Neural progenitor cell (in vitro differentiated cells): ENCODE measurements at regions not wholly inside any gene's neighbourhood (a gene's known extent, or its start where the extent isn't known, plus 50 kb on each side); places are given as distances from the start of the nearest gene placed in this dataset.
"Not testable (repeated sequence)": the region's sequence is repeated elsewhere in the genome, so short reads cannot be mapped to it uniquely, and the experiment has no call there.

Experiments used
- DNase-seq: peaks from one replicate; pipeline ENCODE4 v3.0.0-alpha.2; 2016; ENCODE audit warnings: low spot score
- H2AFZ ChIP-seq: fragments of 200-600 bp; sonication (generic); replicated peaks from 2 replicates; pipeline ENCODE4 v1.6.1; 2016; ENCODE audit warnings: antibody characterized with exemption
- H3F3A ChIP-seq: fragments of 200-600 bp; sonication (generic); 2 replicates; pipeline ENCODE4 v1.6.1; 2016; ENCODE audit warnings: antibody characterized with exemption, low read depth
- H3K27ac ChIP-seq: fragments of 200-600 bp; sonication (generic); 2 replicates; pipeline ENCODE4 v1.5.1; 2016; ENCODE audit warnings: mild to moderate bottlenecking
- H3K27me3 ChIP-seq: fragments of 200-600 bp; sonication (generic); 2 replicates; pipeline ENCODE4 v1.6.1; 2016; ENCODE audit warnings: mild to moderate bottlenecking, moderate library complexity
- H3K36me3 ChIP-seq: fragments of 200-600 bp; sonication (generic); 2 replicates; pipeline ENCODE4 v1.5.1; 2016
- H3K4me1 ChIP-seq: fragments of 200-600 bp; sonication (generic); 2 replicates; pipeline ENCODE4 v1.6.1; 2016; ENCODE audit warnings: mixed run types
- H3K4me2 ChIP-seq: fragments of 200-600 bp; sonication (generic); 2 replicates; pipeline ENCODE4 v1.6.1; 2016
- H3K4me3 ChIP-seq: fragments of 200-600 bp; sonication (generic); 2 replicates; pipeline ENCODE4 v1.5.1; 2016
- H3K79me2 ChIP-seq: fragments of 200-600 bp; sonication (generic); 2 replicates; pipeline ENCODE4 v1.6.1; 2016; ENCODE audit warnings: low read depth
- H3K9ac ChIP-seq: fragments of 200-600 bp; sonication (generic); 2 replicates; pipeline ENCODE4 v1.6.1; 2016
- H3K9me3 ChIP-seq: fragments of 200-600 bp; sonication (generic); 2 replicates; pipeline ENCODE4 v1.5.1; 2016; ENCODE audit warnings: low read depth
- H4K20me1 ChIP-seq: fragments of 200-600 bp; sonication (generic); 2 replicates; pipeline ENCODE4 v1.6.1; 2016; ENCODE audit warnings: low read depth
- H3K27ac Mint-ChIP-seq: 3 replicates; pipeline ENCODE4 v1.8.0; 2021; ENCODE audit warnings: mixed read lengths
- H3K27me3 Mint-ChIP-seq: 2 replicates; pipeline ENCODE4 v1.8.0; 2022; ENCODE audit warnings: low read depth, mild to moderate bottlenecking, inconsistent platforms, moderate library complexity, mixed read lengths; ENCODE audit not compliant: insufficient read depth
- H3K36me3 Mint-ChIP-seq: 3 replicates; pipeline ENCODE4 v1.8.0; 2021; ENCODE audit warnings: mixed read lengths
- H3K4me1 Mint-ChIP-seq: 3 replicates; pipeline ENCODE4 v1.8.0; 2021; ENCODE audit warnings: mixed read lengths
- H3K4me3 Mint-ChIP-seq: 3 replicates; pipeline ENCODE4 v1.8.0; 2021; ENCODE audit warnings: mild to moderate bottlenecking, moderate library complexity, mixed read lengths
- H3K9me3 Mint-ChIP-seq: 3 replicates; pipeline ENCODE4 v1.8.0; 2020; ENCODE audit warnings: mixed read lengths
- CTCF ChIP-seq: fragments of 200-600 bp; sonication (generic); IDR thresholded peaks from 2 replicates; pipeline ENCODE4 v1.5.1; 2017; ENCODE audit warnings: antibody characterized with exemption, mild to moderate bottlenecking
- EZH2 ChIP-seq: fragments of 200-600 bp; sonication (generic); IDR thresholded peaks from 2 replicates; pipeline ENCODE4 v1.6.1; 2017; ENCODE audit warnings: antibody characterized with exemption, mild to moderate bottlenecking, moderate library complexity
- EZH2phosphoT487 ChIP-seq: fragments of 200-600 bp; sonication (generic); IDR thresholded peaks from 2 replicates; pipeline ENCODE4 v1.6.1; 2017; ENCODE audit warnings: antibody characterized with exemption

DNA sequence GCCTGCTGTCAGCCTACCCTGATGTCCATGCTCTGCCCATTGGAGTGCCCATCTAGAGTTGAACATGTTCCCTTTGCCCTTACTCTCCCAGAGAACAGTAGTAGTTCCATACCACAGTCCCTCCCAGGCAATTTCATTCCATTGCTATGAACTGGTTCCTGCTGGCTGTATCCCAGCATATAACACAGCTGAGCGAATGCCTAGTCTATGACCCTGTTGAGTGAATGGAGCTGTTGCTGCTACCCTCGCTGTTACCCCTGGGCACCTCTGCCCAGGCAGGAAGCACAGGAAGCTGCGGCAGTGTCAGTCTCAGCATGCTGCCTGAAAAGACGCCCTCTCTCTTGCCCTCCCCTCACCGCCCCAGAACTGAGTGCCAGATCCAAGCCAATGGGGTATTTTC is 73.3 kb downstream of the SOX3 start:
- H2AFZ ChIP-seq: no peak overlapping the region
- no peak for DNase-seq
- no peaks in the 10 kb centered on the region for H3K9me3 ChIP-seq
- H3K9ac ChIP-seq: no peak overlapping the region
- H4K20me1 ChIP-seq: no peaks in the 10 kb centered on the region
- H3K4me1 Mint-ChIP-seq: peaks cover 20% of the 10 kb centered on the region
- H3K27me3 ChIP-seq: no peaks in the 10 kb centered on the region
- H3K27ac Mint-ChIP-seq: no peak overlapping the region
- no peak overlapping the region for H3K4me3 Mint-ChIP-seq
- H3K4me1 ChIP-seq: no peaks in the 10 kb centered on the region
- no peaks in the 10 kb centered on the region for H3K36me3 Mint-ChIP-seq
- peaks cover 14% of the 10 kb centered on the region for H3K27me3 Mint-ChIP-seq
- H3K9me3 Mint-ChIP-seq: no peaks in the 10 kb centered on the region
- H3F3A ChIP-seq: no peaks in the 10 kb centered on the region
- TF ChIP-seq EZH2 (no peak), CTCF (no peak), EZH2phosphoT487 (no peak)
- no peaks in the 10 kb centered on the region for H3K36me3 ChIP-seq
- H3K79me2 ChIP-seq: no peaks in the 10 kb centered on the region
- H3K4me2 ChIP-seq: no peak overlapping the region
- no peak overlapping the region for H3K27ac ChIP-seq
- H3K4me3 ChIP-seq: no peak overlapping the region

DNA sequence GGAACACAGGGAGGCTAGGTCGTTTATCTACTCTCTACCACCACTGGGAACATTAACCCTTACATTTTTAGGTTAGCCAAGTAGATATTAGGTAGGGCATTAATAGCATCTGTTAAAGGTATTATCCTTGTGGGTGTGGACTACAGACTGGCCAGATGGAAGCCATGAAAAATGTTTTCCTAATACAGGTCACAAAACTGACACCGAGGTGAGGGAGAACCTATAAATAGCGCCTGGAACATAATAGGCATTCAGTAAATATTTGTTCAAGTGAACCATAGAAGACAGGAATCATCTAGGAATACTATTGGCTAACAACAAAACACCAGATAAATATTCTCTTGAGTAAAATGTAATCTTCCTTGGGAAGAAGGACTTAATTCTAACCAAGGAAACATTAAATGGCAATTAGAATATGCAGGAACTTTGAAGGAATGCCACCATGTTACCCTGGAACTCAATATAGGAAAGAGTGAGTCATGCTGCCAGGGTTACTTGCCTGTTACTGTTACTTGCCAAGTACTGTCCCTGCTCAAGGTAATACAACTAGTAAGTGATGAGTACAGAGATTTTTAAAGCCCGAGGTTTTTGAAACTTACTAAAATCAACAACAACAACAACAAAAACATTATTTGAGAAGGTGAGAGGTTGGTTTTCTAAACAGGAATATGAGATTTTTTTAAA is 79.0 kb downstream of the SOX3 start:
- H3K36me3 ChIP-seq: no peaks in the 10 kb centered on the region
- no peaks in the 10 kb centered on the region for H4K20me1 ChIP-seq
- no peaks in the 10 kb centered on the region for H3K9me3 ChIP-seq
- H3K4me3 ChIP-seq: no peak overlapping the region
- no peak overlapping the region for H3K9ac ChIP-seq
- Mint-ChIP-seq H3K36me3 (no peaks in the 10 kb centered on the region), H3K4me1 (no peaks in the 10 kb centered on the region), H3K27ac (no peak overlapping the region), H3K4me3 (no peak overlapping the region), H3K9me3 (no peaks in the 10 kb centered on the region), H3K27me3 (no peaks in the 10 kb centered on the region)
- no peaks in the 10 kb centered on the region for H3K27me3 ChIP-seq
- TF ChIP-seq EZH2: no peak
- no peak for TF ChIP-seq EZH2phosphoT487
- no peak for TF ChIP-seq CTCF
- no peaks in the 10 kb centered on the region for H3K4me1 ChIP-seq
- no peak for DNase-seq
- no peak overlapping the region for H3K27ac ChIP-seq
- H3K79me2 ChIP-seq: no peaks in the 10 kb centered on the region
- H3F3A ChIP-seq: no peaks in the 10 kb centered on the region
- no peak overlapping the region for H3K4me2 ChIP-seq
- H2AFZ ChIP-seq: no peak overlapping the region

GRCh38 chrX:140422501-140422900 is 82.4 kb downstream of the SOX3 start:
- H3K36me3 ChIP-seq: no peaks in the 10 kb centered on the region
- no peak overlapping the region for H3K4me3 ChIP-seq
- H3K9ac ChIP-seq: no peak overlapping the region
- no peak for DNase-seq
- Mint-ChIP-seq H3K4me1 (no peaks in the 10 kb centered on the region), H3K9me3 (no peaks in the 10 kb centered on the region), H3K36me3 (no peaks in the 10 kb centered on the region), H3K27ac (no peak overlapping the region), H3K4me3 (no peak overlapping the region), H3K27me3 (no peaks in the 10 kb centered on the region)
- no peak overlapping the region for H3K27ac ChIP-seq
- no peaks in the 10 kb centered on the region for H3K9me3 ChIP-seq
- H3K4me1 ChIP-seq: no peaks in the 10 kb centered on the region
- H3F3A ChIP-seq: no peaks in the 10 kb centered on the region
- no peaks in the 10 kb centered on the region for H3K79me2 ChIP-seq
- no peaks in the 10 kb centered on the region for H3K27me3 ChIP-seq
- H4K20me1 ChIP-seq: no peaks in the 10 kb centered on the region
- H2AFZ ChIP-seq: no peak overlapping the region
- H3K4me2 ChIP-seq: no peak overlapping the region
- TF ChIP-seq EZH2: no peak
- no peak for TF ChIP-seq CTCF
- no peak for TF ChIP-seq EZH2phosphoT487

- not testable (repeated sequence) for H3F3A ChIP-seq, H3K79me2 ChIP-seq, H3K4me3 Mint-ChIP-seq, H4K20me1 ChIP-seq, H3K27me3 Mint-ChIP-seq, DNase-seq, H3K27ac ChIP-seq, H3K36me3 Mint-ChIP-seq, H3K4me2 ChIP-seq, H3K4me1 ChIP-seq, H3K27me3 ChIP-seq, H3K27ac Mint-ChIP-seq, H3K4me3 ChIP-seq, H2AFZ ChIP-seq, H3K9me3 ChIP-seq, H3K36me3 ChIP-seq, H3K4me1 Mint-ChIP-seq, H3K9ac ChIP-seq
- peaks cover 33% of the 10 kb centered on the region for H3K9me3 Mint-ChIP-seq
Measured at GRCh38 chrX:140402131-140402530, 102.7 kb downstream of the SOX3 start.

DNA sequence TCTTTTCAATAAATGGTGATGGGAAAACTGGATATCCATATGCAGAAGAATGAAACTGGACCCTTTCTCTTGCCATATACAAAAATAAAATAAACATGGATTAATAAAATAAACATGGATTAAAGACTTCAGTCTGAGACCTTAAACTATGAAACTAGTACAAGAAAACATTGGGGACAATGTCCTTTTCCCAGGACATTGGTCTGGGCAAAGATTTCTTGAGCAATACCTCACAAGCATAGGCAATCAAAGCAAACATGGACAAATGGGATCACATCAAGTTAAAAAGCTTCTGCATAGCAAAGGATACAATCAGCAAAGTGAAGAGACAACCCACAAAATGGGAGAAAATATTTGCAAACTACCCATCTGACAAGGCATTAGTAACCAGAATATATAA is 108.5 kb downstream of the SOX3 start:
- H3F3A ChIP-seq, H3K36me3 ChIP-seq, H3K4me1 Mint-ChIP-seq, H3K9me3 ChIP-seq, H3K27ac Mint-ChIP-seq, H3K79me2 ChIP-seq, H3K36me3 Mint-ChIP-seq, H3K4me3 ChIP-seq, H3K27me3 Mint-ChIP-seq, H3K4me2 ChIP-seq, H3K9me3 Mint-ChIP-seq, DNase-seq, H2AFZ ChIP-seq, H3K27ac ChIP-seq, H3K27me3 ChIP-seq, H3K9ac ChIP-seq, H4K20me1 ChIP-seq, H3K4me3 Mint-ChIP-seq, H3K4me1 ChIP-seq: not testable (repeated sequence)
